HepG2 (cell line): ENCODE measurements at regions not wholly inside any gene's neighbourhood (a gene's known extent, or its start where the extent isn't known, plus 50 kb on each side); places are given as distances from the start of the nearest gene placed in this dataset.

Source experiments
- ATAC-seq: fragments of 200-7000 bp; cut with Tn5 transposase; 3 replicates; pipeline ENCODE4 v1.9.1; 2020; ENCODE audit warnings: mild to moderate bottlenecking, moderate library complexity
- BruUV-seq: library from RNA; stranded (reverse); fragments of 400-500 nt; replicated peaks from 2 replicates; lab custom pipeline; 2021; lab: Mats Ljungman, UMichigan
- CTCF ChIA-PET: fragments of 300-600 bp; formaldehyde crosslinking; extraction: SDS; loops from one replicate; lab custom pipeline; 2021; ENCODE audit warnings: low total read pairs, inconsistent platforms, low intra/inter-chr PET ratio; lab: Yijun Ruan, JAX
- POLR2A ChIA-PET: fragments of 350-600 bp; sonication (Branson Sonifier 250); formaldehyde crosslinking; loops from one replicate; lab custom pipeline; 2020; ENCODE audit warnings: antibody characterized with exemption, inconsistent platforms; lab: Yijun Ruan, JAX
- DNase-seq: peaks from one replicate; pipeline ENCODE4 v3.0.0-alpha.2; 2015; ENCODE audit warnings: low spot score
- FAIRE-seq: peaks from 3 replicates; lab custom pipeline; 2011; peaks lifted over from hg19 to GRCh38; lab: Jason Lieb, UNC
- H2AFZ ChIP-seq: one replicate; pipeline ENCODE4 v1.6.1; 2011; ENCODE audit warnings: low read length, inconsistent platforms
- H3K27ac ChIP-seq: fragments of 300-600 bp; 3 replicates; pipeline ENCODE4 v1.8.0; 2011; ENCODE audit warnings: mixed run types, mild to moderate bottlenecking, mixed read lengths, low read length, inconsistent platforms; ENCODE audit not compliant: insufficient read depth; ENCODE audit errors: extremely low read length
- H3K27me3 ChIP-seq, 2 experiments: fragments of 200-600 bp in 1 of 2; 2 replicates in 1 of 2; 3 replicates in 1 of 2; pipeline versions ENCODE4 v1.6.0 to v1.8.0; 2011; ENCODE audit warnings: low read length in 2 of 2, mild to moderate bottlenecking in 2 of 2, moderate library complexity in 2 of 2, inconsistent platforms in 1 of 2; ENCODE audit not compliant: insufficient read depth in 2 of 2, control insufficient read depth in 1 of 2
- H3K36me3 ChIP-seq, 2 experiments: fragments of 200-600 bp in 1 of 2; replicated peaks in 1 of 2; 2 replicates in 1 of 2; 3 replicates in 1 of 2; pipeline versions ENCODE4 v1.5.1 to v1.8.0; 2011; ENCODE audit warnings: low read length in 2 of 2, inconsistent platforms in 1 of 2; ENCODE audit not compliant: insufficient read depth in 2 of 2, control insufficient read depth in 1 of 2
- H3K4me1 ChIP-seq: 2 replicates; pipeline ENCODE4 v1.5.1; 2012; ENCODE audit warnings: low read length, inconsistent platforms; ENCODE audit not compliant: insufficient read depth
- H3K4me2 ChIP-seq: 2 replicates; pipeline ENCODE4 v1.6.0; 2011; ENCODE audit warnings: low read depth, low read length, inconsistent platforms
- H3K4me3 ChIP-seq, 3 experiments: fragments of 200-600 bp in 1 of 3; sonication (generic), shearing (Covaris generic) in 1 of 3; replicated peaks in 1 of 3; 2 replicates each; pipeline ENCODE4 v1.5.1; 2011 to 2016; ENCODE audit warnings: low read length in 3 of 3, inconsistent platforms in 2 of 3, low read depth in 2 of 3, mild to moderate bottlenecking in 2 of 3, control low read depth in 1 of 3, mixed read lengths in 1 of 3; ENCODE audit not compliant: insufficient read depth in 1 of 3
- H3K79me2 ChIP-seq: one replicate; pipeline ENCODE4 v1.6.1; 2011; ENCODE audit warnings: low read length, inconsistent platforms; ENCODE audit not compliant: insufficient read depth
- H3K9ac ChIP-seq: 2 replicates; pipeline ENCODE4 v1.6.0; 2011; ENCODE audit warnings: mild to moderate bottlenecking, low read depth, low read length, inconsistent platforms; ENCODE audit not compliant: insufficient read depth
- H3K9me3 ChIP-seq: 2 replicates; pipeline ENCODE4 v1.5.1; 2012; ENCODE audit warnings: mild to moderate bottlenecking, low read length
- H4K20me1 ChIP-seq: 2 replicates; pipeline ENCODE4 v1.6.0; 2011; ENCODE audit warnings: inconsistent platforms, mild to moderate bottlenecking, low read length, moderate library complexity; ENCODE audit not compliant: insufficient read depth
- FLYWCH1 ChIP-seq: sonication (generic); formaldehyde crosslinking; IDR thresholded peaks from 2 replicates; pipeline ENCODE4 v1.8.1; 2023; ENCODE audit warnings: mild to moderate bottlenecking, missing genetic modification reagents
- FOXC1 ChIP-seq: sonication (generic); formaldehyde crosslinking; IDR thresholded peaks from 2 replicates; pipeline ENCODE4 v1.8.0; 2022; ENCODE audit warnings: mild to moderate bottlenecking, missing genetic modification reagents, borderline replicate concordance
- MLXIP ChIP-seq: sonication (generic); formaldehyde crosslinking; IDR thresholded peaks from 2 replicates; pipeline ENCODE4 v1.9.0; 2021; ENCODE audit warnings: missing genetic modification reagents, borderline replicate concordance
- NCOA5 ChIP-seq: sonication (generic); formaldehyde crosslinking; IDR thresholded peaks from 2 replicates; pipeline ENCODE4 v1.4.0; 2020; ENCODE audit warnings: missing genetic modification reagents
- SALL1 ChIP-seq: sonication (generic); formaldehyde crosslinking; IDR thresholded peaks from 2 replicates; pipeline ENCODE4 v1.8.0; 2022; ENCODE audit warnings: mild to moderate bottlenecking, missing genetic modification reagents
- ZBTB7A ChIP-seq: sonication (generic); formaldehyde crosslinking; IDR thresholded peaks from 2 replicates; pipeline ENCODE4 v1.8.0; 2022; ENCODE audit warnings: mild to moderate bottlenecking, missing genetic modification reagents
- ZC3H13 ChIP-seq: sonication (generic); formaldehyde crosslinking; IDR thresholded peaks from 2 replicates; pipeline ENCODE4 v1.8.1; 2023; ENCODE audit warnings: mild to moderate bottlenecking, missing genetic modification reagents, moderate library complexity
- ZNF75D ChIP-seq: sonication (generic); formaldehyde crosslinking; IDR thresholded peaks from 2 replicates; pipeline ENCODE4 v1.8.1; 2023; ENCODE audit warnings: missing genetic modification reagents, mild to moderate bottlenecking, borderline replicate concordance
- WGBS: methylation state at CpG from one replicate; pipeline ENCODE4 v1.1.6; 2017; ENCODE audit warnings: low lambda C conversion rate; 5-methylcytosine and 5-hydroxymethylcytosine counted together
- in situ Hi-C: cut with HindIII; loops from 2 replicates; pipeline ENCODE4 v1.10.0; 2017; ENCODE audit warnings: low pct_unique_long_range_greater_than_20kb; ENCODE audit not compliant: extremely low pct_ligation_motif_present
- intact Hi-C: fragments of 100-400 bp; cut with micrococcal nuclease; formaldehyde crosslinking; loops from one replicate; pipeline ENCODE4 v1.10.0; 2022; ENCODE audit not compliant: unreplicated experiment

GRCh38 chr1:18541046-18541795 lies 60.5 kb downstream of the KLHDC7A start:
- Histone ChIP-seq H4K20me1 (0 out of 2 replicates have a peak, but pooled peaks cover 4% of the 10 kb centered on the region), H3K79me2 (no peaks in the 10 kb centered on the region), H3K9ac (no peak overlapping the region), H3K27ac (no peak overlapping the region), H3K4me2 (no peak overlapping the region), H3K36me3 (no peaks in the 10 kb centered on the region), H3K27me3 (peaks cover 7 to 35% of the 10 kb centered on the region in 2 experiments; a peak in 4 of 5 replicates), H3K4me3 (no peak overlapping the region), H3K9me3 (no peaks in the 10 kb centered on the region; the same call in 1 of the 2 replicates), H2AFZ (no peak overlapping the region), H3K4me1 (no peaks in the 10 kb centered on the region)
- no peak for DNase-seq
- FAIRE-seq: no peak
- in situ Hi-C loops (no loop called here), intact Hi-C loops (no loop called here)
- BruUV-seq: no TSS peak
- no peak for ATAC-seq
- WGBS: 56% methylated on average over 8 of the region's 9 CpGs
- TF ChIP-seq ZC3H13 (CRISPR knock-in tag) (no peak), NCOA5 (no peak), ZBTB7A (CRISPR knock-in tag) (no peak), FLYWCH1 (no peak), ZNF75D (CRISPR knock-in tag) (no peak), MLXIP (no peak), FOXC1 (no peak), SALL1 (CRISPR knock-in tag) (no peak)
- ChIA-PET CTCF (no interaction called here), POLR2A (no interaction called here)
